ENCODE measurements at regions not wholly inside any gene's neighbourhood (a gene's known extent, or its start where the extent isn't known, plus 50 kb on each side); places are given as distances from the start of the nearest gene placed in this dataset.
"Not testable (repeated sequence)": the region's sequence is repeated elsewhere in the genome, so short reads cannot be mapped to it uniquely, and the experiment has no call there.

GRCh38 chr4:30207389-30207788 lies 512.8 kb upstream of the PCDH7 start:
- Mint-ChIP-seq H3K27ac (no peak overlapping the region), H3K36me3 (ENCODE audit: insufficient read depth) (no peaks in the 10 kb centered on the region), H3K4me1 (ENCODE audit: low read depth) (no peaks in the 10 kb centered on the region), H3K9me3 (ENCODE audit: low read depth) (peaks cover 15% of the 10 kb centered on the region), H3K27me3 (no peaks in the 10 kb centered on the region), H3K4me3 (ENCODE audit: low read depth) (no peak overlapping the region)
- TF ChIP-seq, protein P1, sequence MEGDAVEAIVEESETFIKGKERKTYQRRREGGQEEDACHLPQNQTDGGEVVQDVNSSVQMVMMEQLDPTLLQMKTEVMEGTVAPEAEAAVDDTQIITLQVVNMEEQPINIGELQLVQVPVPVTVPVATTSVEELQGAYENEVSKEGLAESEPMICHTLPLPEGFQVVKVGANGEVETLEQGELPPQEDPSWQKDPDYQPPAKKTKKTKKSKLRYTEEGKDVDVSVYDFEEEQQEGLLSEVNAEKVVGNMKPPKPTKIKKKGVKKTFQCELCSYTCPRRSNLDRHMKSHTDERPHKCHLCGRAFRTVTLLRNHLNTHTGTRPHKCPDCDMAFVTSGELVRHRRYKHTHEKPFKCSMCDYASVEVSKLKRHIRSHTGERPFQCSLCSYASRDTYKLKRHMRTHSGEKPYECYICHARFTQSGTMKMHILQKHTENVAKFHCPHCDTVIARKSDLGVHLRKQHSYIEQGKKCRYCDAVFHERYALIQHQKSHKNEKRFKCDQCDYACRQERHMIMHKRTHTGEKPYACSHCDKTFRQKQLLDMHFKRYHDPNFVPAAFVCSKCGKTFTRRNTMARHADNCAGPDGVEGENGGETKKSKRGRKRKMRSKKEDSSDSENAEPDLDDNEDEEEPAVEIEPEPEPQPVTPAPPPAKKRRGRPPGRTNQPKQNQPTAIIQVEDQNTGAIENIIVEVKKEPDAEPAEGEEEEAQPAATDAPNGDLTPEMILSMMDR (IDR thresholded peaks at IDR 0.05; ENCODE audit: unreplicated experiment) = no peak
- no peak for DNase-seq (ENCODE audit: low spot score, unreplicated experiment)

- Mint-ChIP-seq H3K27ac (no peak overlapping the region), H3K27me3 (no peaks in the 10 kb centered on the region), H3K4me3 (ENCODE audit: low read depth) (no peak overlapping the region), H3K4me1 (ENCODE audit: low read depth) (no peaks in the 10 kb centered on the region), H3K36me3 (ENCODE audit: insufficient read depth) (no peaks in the 10 kb centered on the region), H3K9me3 (ENCODE audit: low read depth) (peaks cover 6% of the 10 kb centered on the region)
- TF ChIP-seq, protein P1 (IDR thresholded peaks at IDR 0.05; ENCODE audit: unreplicated experiment) = no peak
- no peak for DNase-seq (ENCODE audit: low spot score, unreplicated experiment)
These were observed 511.3 kb upstream of the PCDH7 start for GRCh38 chr4:30208731-30209435.

DNA sequence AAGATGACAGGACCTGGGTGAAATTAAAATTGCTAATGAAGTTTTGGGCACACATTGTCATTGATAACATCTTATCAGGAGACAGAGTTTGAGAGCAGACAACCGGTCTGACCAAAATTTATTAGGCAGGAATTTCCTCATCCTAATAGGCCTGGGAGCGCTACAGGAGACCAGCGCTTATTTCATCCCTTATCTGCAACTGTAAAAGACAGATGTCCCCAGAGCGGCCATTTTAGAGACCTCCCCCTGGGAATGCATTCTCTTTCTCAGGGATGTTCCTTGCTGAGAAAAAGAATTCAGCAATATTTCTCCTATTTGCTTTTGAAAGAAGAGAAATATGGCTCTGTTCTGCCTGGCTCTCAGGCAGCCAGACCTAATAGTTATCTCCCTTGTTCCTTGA lies 504.2 kb upstream of the PCDH7 start:
- H3K36me3 Mint-ChIP-seq (ENCODE audit: insufficient read depth) = not testable (repeated sequence)

DNA sequence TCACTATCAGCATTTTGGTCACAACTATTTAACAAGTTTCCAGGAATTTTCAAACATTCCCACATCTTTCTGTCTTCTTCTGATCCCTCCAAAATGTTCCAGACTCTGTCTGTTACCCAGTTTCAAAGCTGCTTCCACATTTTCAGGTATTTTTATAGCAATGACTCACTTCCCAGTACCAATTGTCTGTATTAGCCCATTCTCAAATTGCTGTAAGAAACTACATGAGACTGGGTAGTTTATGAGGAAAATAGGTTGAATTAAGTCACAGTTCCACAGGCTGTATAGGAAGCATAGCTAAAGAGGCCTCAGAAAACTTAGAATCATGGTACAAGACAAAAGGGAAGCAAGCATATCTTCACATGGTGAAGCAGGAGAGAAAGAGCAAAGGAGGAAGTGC lies 475.0 kb upstream of the PCDH7 start:
- Mint-ChIP-seq H3K9me3 (ENCODE audit: low read depth) (peaks cover 12% of the 10 kb centered on the region), H3K4me3 (ENCODE audit: low read depth) (no peak overlapping the region), H3K27me3 (no peaks in the 10 kb centered on the region), H3K4me1 (ENCODE audit: low read depth) (no peaks in the 10 kb centered on the region), H3K27ac (no peak overlapping the region), H3K36me3 (ENCODE audit: insufficient read depth) (no peaks in the 10 kb centered on the region)
- TF ChIP-seq, protein P1 (IDR thresholded peaks at IDR 0.05; ENCODE audit: unreplicated experiment) = no peak
- no peak for DNase-seq (ENCODE audit: low spot score, unreplicated experiment)

More for the DNA sequence above, 504.2 kb upstream of the PCDH7 start:
- H3K4me3 Mint-ChIP-seq (ENCODE audit: low read depth); H3K27me3 Mint-ChIP-seq; DNase-seq (ENCODE audit: low spot score, unreplicated experiment); H3K27ac Mint-ChIP-seq; H3K4me1 Mint-ChIP-seq (ENCODE audit: low read depth): not testable (repeated sequence)
- H3K9me3 Mint-ChIP-seq (ENCODE audit: low read depth) = peaks cover 18% of the 10 kb centered on the region

- TF ChIP-seq, protein P1 (IDR thresholded peaks at IDR 0.05; ENCODE audit: unreplicated experiment) = no peak
- H3K9me3 Mint-ChIP-seq (ENCODE audit: low read depth) = peaks cover 16% of the 10 kb centered on the region
- no peaks in the 10 kb centered on the region for H3K27me3 Mint-ChIP-seq
- H3K4me1 Mint-ChIP-seq (ENCODE audit: low read depth) = no peaks in the 10 kb centered on the region
- no peaks in the 10 kb centered on the region for H3K36me3 Mint-ChIP-seq (ENCODE audit: insufficient read depth)
- H3K4me3 Mint-ChIP-seq (ENCODE audit: low read depth) = no peak overlapping the region
- no peak for DNase-seq (ENCODE audit: low spot score, unreplicated experiment)
- no peak overlapping the region for H3K27ac Mint-ChIP-seq
These were observed 463.9 kb upstream of the PCDH7 start for GRCh38 chr4:30256116-30256832.
